ENCODE measurements at regions not wholly inside any gene's neighbourhood (a gene's known extent, or its start where the extent isn't known, plus 50 kb on each side); places are given as distances from the start of the nearest gene placed in this dataset.

DNA sequence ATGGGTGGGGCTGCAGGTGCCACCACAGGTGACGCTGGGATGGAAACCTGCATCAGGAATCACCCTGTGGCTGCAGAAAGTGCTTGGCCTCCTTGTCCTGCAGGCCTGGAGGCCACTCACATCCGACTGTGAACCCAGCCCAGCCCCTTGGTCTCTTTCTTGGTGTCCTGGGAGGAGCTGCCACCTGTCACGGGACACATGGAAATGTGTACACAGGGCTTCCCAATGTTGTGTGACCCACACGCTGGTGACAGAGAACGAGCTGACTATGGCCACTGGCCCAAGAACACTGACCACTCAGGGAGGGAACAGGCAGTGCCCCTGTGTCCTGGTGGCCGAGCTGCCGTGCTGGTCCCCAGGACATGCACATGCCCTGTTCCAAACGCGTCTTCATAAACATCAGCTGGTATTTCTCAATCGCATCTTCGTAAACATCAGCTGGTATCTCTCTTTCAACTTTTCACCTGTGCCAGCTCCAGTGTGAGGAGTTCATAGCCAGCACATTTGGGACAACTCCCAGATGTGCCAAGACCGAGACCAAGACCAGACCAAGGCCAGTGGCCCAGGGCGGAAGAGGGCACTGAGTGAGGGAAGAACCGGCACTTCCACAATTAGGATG is 57.9 kb upstream of the INPP5A start:
- H3K4me1 ChIP-seq (ENCODE audit: insufficient read depth, low read length), result no peaks in the 10 kb centered on the region
- no peak for DNase-seq
- H3K36me3 ChIP-seq (ENCODE audit: insufficient read depth, low read length), result no peaks in the 10 kb centered on the region
- POLR2A ChIA-PET (ENCODE audit: partially characterized antibody), result no interaction called here
- no peaks in the 10 kb centered on the region for H3K4me1 Mint-ChIP-seq
- no peaks in the 10 kb centered on the region for H3K27me3 ChIP-seq (ENCODE audit: insufficient read depth, low read length)
- H3K9me3 ChIP-seq (ENCODE audit: control insufficient read depth in 1 of 2, low read length in 2 of 2), result no peaks in the 10 kb centered on the region
- no peaks in the 10 kb centered on the region for H3K36me3 Mint-ChIP-seq
- no peak overlapping the region for H3K4me3 ChIP-seq (ENCODE audit: low read length in 2 of 2)
- H3K27ac Mint-ChIP-seq, result peak overlapping the region in 1 of 7 donors; percentile 7
- no peak overlapping the region for H3K27ac ChIP-seq (ENCODE audit: low read depth, low read length)
- CTCF ChIA-PET (ENCODE audit: partially characterized antibody), result no interaction called here
- intact Hi-C loops (cut with micrococcal nuclease), result loop anchor here (10.0 kb wide), 1 partner anchor 45 kb away; no protein-coding TSS in a partner anchor
- no peaks in the 10 kb centered on the region for H3K9me3 Mint-ChIP-seq
- H3K27me3 Mint-ChIP-seq, result peaks cover 8 to 12% of the 10 kb centered on the region in 2 donors
- H3K4me3 Mint-ChIP-seq, result no peak overlapping the region

DNA sequence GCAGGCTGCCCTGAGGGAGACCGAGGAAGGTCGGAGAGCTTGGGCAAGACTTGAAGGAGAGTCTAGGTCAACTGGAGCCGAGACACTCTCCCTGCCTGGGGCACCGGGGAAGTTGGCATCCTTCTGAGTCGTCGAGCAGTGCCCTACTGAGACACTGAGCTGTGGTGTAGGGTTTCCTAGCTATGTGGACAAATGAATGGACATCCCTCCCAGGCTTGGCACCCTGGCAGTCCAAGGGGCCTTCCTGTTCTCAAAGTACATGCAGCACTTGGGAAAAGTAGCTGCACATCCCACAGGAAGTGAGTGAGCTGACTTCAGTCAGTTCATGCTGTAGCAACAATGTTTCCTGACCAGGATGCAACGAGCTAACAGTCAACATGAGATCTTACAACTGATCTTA is 57.2 kb upstream of the INPP5A start:
- H3K27ac ChIP-seq (ENCODE audit: low read depth, low read length), result no peak overlapping the region
- H3K4me3 ChIP-seq (ENCODE audit: low read length in 2 of 2), result no peak overlapping the region
- ChIA-PET POLR2A (ENCODE audit: partially characterized antibody) (no interaction called here), CTCF (ENCODE audit: partially characterized antibody) (interaction anchor here (0.9 kb wide), 1 partner anchor 174 kb away, joined by 4 read pairs; no protein-coding TSS in a partner anchor)
- H3K4me1 ChIP-seq (ENCODE audit: insufficient read depth, low read length), result no peaks in the 10 kb centered on the region
- Mint-ChIP-seq H3K36me3 (no peaks in the 10 kb centered on the region), H3K27me3 (peaks cover 7 to 12% of the 10 kb centered on the region in 2 donors), H3K4me3 (no peak overlapping the region), H3K27ac (no peak overlapping the region), H3K4me1 (no peaks in the 10 kb centered on the region), H3K9me3 (no peaks in the 10 kb centered on the region)
- H3K36me3 ChIP-seq (ENCODE audit: insufficient read depth, low read length), result no peaks in the 10 kb centered on the region
- no peak for DNase-seq
- intact Hi-C loops (cut with micrococcal nuclease), result no loop called here
- no peaks in the 10 kb centered on the region for H3K27me3 ChIP-seq (ENCODE audit: insufficient read depth, low read length)
- no peaks in the 10 kb centered on the region for H3K9me3 ChIP-seq (ENCODE audit: control insufficient read depth in 1 of 2, low read length in 2 of 2)

DNA sequence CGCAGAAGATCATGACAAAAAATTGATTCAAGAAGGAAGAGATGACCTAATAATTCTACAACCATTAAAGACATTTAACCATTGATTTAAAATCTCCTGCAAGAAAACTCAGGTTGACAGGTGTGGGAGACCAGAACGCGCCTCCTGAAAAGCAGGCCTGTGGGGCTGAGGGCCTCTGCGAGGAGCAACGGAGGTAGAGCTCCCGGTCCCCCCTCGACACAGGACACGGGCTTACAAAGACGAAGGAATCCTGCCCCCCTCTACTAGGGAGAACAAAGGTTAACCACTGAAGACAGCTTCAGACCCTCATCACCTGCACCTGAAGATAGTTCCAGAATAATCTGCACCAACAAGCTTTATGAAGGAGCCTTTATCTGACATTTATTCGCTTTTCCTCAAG is 55.9 kb upstream of the INPP5A start:
- Mint-ChIP-seq H3K27ac (no peak overlapping the region), H3K36me3 (no peaks in the 10 kb centered on the region), H3K4me3 (no peak overlapping the region), H3K27me3 (peaks cover 6 to 12% of the 10 kb centered on the region in 2 donors), H3K4me1 (no peaks in the 10 kb centered on the region), H3K9me3 (peaks cover 0 to 2% (median 0%) of the 10 kb centered on the region in 8 donors)
- ChIA-PET POLR2A (ENCODE audit: partially characterized antibody) (no interaction called here), CTCF (ENCODE audit: partially characterized antibody) (no interaction called here)
- Histone ChIP-seq H3K27ac (ENCODE audit: low read depth, low read length) (no peak overlapping the region), H3K4me1 (ENCODE audit: insufficient read depth, low read length) (no peaks in the 10 kb centered on the region), H3K27me3 (ENCODE audit: insufficient read depth, low read length) (no peaks in the 10 kb centered on the region), H3K36me3 (ENCODE audit: insufficient read depth, low read length) (no peaks in the 10 kb centered on the region), H3K9me3 (ENCODE audit: control insufficient read depth in 1 of 2, low read length in 2 of 2) (no peaks in the 10 kb centered on the region), H3K4me3 (ENCODE audit: low read length in 2 of 2) (no peak overlapping the region)
- no peak for DNase-seq
- intact Hi-C loops (cut with micrococcal nuclease), result no loop called here

DNA sequence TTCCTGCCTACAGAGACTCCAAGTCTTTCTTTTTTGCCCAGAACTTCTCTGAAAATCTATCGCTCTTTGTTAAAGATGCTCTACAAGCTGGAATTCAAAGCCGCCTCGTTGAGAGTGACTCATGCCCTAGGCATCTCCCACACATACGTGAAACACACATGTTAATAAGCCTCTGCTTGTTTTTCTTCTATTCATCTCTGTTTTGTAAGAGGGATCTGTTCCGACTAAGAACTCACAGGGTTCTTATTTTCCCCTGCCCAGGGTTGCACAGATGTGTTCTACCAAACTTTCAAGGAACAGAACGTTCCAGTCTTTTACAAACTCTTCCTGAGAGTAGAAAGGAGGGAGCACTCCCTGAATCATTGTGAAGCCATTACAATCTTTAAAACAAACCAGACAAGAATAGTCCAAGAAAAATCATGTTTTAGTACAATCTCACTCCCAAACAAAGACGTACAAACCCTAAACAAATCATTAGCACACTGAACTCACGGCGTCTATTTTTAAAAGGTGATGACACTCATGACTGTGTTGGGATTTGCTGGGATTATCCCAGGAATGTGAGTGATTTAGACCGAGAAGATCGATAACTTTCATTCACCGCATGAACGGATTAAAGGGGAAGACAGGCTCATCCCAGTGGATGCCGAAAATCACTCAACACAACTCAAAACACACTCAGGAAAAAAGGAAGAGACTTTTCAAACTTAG is 55.3 kb upstream of the INPP5A start:
- H3K27ac Mint-ChIP-seq, result no peak overlapping the region
- CTCF ChIA-PET (ENCODE audit: partially characterized antibody), result no interaction called here
- Histone ChIP-seq H3K4me1 (ENCODE audit: insufficient read depth, low read length) (no peaks in the 10 kb centered on the region), H3K9me3 (ENCODE audit: control insufficient read depth in 1 of 2, low read length in 2 of 2) (no peaks in the 10 kb centered on the region), H3K27ac (ENCODE audit: low read depth, low read length) (no peak overlapping the region), H3K36me3 (ENCODE audit: insufficient read depth, low read length) (no peaks in the 10 kb centered on the region), H3K27me3 (ENCODE audit: insufficient read depth, low read length) (no peaks in the 10 kb centered on the region), H3K4me3 (ENCODE audit: low read length in 2 of 2) (no peak overlapping the region)
- no peaks in the 10 kb centered on the region for H3K36me3 Mint-ChIP-seq
- H3K4me1 Mint-ChIP-seq, result no peaks in the 10 kb centered on the region
- H3K4me3 Mint-ChIP-seq, result no peak overlapping the region
- no peak for DNase-seq
- peaks cover 0 to 2% (median 0%) of the 10 kb centered on the region in 8 donors for H3K9me3 Mint-ChIP-seq
- H3K27me3 Mint-ChIP-seq, result peaks cover 6 to 12% of the 10 kb centered on the region in 2 donors
- POLR2A ChIA-PET (ENCODE audit: partially characterized antibody), result no interaction called here
- intact Hi-C loops (cut with micrococcal nuclease), result no loop called here

DNA sequence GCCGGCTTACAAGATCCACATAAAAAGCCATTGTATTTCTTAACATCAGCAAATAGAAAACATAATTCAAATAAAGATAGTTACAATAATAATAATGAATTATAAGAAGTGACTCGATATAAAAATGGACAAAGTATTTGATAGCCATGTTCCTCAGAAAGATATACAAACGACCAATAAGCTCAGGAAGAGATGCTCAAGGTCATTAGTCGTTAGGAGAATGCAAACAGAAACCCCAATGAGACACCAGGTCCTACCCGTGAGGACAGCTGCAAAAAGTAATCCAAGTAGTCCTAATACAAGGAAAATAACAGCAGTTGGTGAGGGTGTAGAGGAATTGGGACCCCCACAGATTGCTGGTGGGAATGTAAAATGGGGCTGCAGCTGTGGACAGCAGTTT is 54.2 kb upstream of the INPP5A start:
- DNase-seq, result no peak
- Mint-ChIP-seq H3K27me3 (peaks cover 6 to 12% of the 10 kb centered on the region in 2 donors), H3K9me3 (peaks cover 0 to 2% (median 0%) of the 10 kb centered on the region in 8 donors), H3K36me3 (no peaks in the 10 kb centered on the region), H3K27ac (no peak overlapping the region), H3K4me3 (no peak overlapping the region), H3K4me1 (no peaks in the 10 kb centered on the region)
- no peak overlapping the region for H3K4me3 ChIP-seq (ENCODE audit: low read length in 2 of 2)
- no peaks in the 10 kb centered on the region for H3K36me3 ChIP-seq (ENCODE audit: insufficient read depth, low read length)
- H3K27ac ChIP-seq (ENCODE audit: low read depth, low read length), result no peak overlapping the region
- CTCF ChIA-PET (ENCODE audit: partially characterized antibody), result no interaction called here
- H3K4me1 ChIP-seq (ENCODE audit: insufficient read depth, low read length), result no peaks in the 10 kb centered on the region
- H3K9me3 ChIP-seq (ENCODE audit: control insufficient read depth in 1 of 2, low read length in 2 of 2), result no peaks in the 10 kb centered on the region
- intact Hi-C loops (cut with micrococcal nuclease), result no loop called here
- POLR2A ChIA-PET (ENCODE audit: partially characterized antibody), result no interaction called here
- no peaks in the 10 kb centered on the region for H3K27me3 ChIP-seq (ENCODE audit: insufficient read depth, low read length)

DNA sequence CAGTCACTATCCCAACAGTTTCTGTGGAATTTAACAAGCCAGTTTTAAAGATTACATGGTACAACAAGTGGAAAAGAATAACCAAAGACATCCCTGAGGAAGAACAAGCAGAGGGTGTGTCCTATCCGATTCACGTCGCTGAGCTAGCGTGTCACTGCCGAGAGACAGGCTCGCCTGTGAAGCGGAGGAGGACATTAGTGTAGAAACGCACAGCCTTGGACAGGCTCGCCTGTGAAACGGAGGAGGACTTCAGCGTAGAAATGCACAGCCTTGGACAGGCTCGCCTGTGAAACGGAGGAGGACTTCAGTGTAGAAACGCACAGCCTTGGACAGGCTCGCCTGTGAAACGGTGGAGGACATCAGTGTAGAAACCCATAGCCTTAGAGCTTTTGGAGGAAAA is 52.7 kb upstream of the INPP5A start:
- Histone ChIP-seq H3K4me1 (ENCODE audit: insufficient read depth, low read length) (no peaks in the 10 kb centered on the region), H3K27ac (ENCODE audit: low read depth, low read length) (no peak overlapping the region), H3K27me3 (ENCODE audit: insufficient read depth, low read length) (no peaks in the 10 kb centered on the region), H3K9me3 (ENCODE audit: control insufficient read depth in 1 of 2, low read length in 2 of 2) (no peaks in the 10 kb centered on the region), H3K36me3 (ENCODE audit: insufficient read depth, low read length) (no peaks in the 10 kb centered on the region), H3K4me3 (ENCODE audit: low read length in 2 of 2) (no peak overlapping the region)
- DNase-seq, result no peak
- Mint-ChIP-seq H3K4me1 (no peaks in the 10 kb centered on the region), H3K4me3 (no peak overlapping the region), H3K36me3 (no peaks in the 10 kb centered on the region), H3K9me3 (peaks cover 0 to 2% (median 0%) of the 10 kb centered on the region in 8 donors), H3K27me3 (peaks cover 4 to 10% of the 10 kb centered on the region in 2 donors), H3K27ac (no peak overlapping the region)
- intact Hi-C loops (cut with micrococcal nuclease), result no loop called here
- ChIA-PET POLR2A (ENCODE audit: partially characterized antibody) (no interaction called here), CTCF (ENCODE audit: partially characterized antibody) (no interaction called here)

DNA sequence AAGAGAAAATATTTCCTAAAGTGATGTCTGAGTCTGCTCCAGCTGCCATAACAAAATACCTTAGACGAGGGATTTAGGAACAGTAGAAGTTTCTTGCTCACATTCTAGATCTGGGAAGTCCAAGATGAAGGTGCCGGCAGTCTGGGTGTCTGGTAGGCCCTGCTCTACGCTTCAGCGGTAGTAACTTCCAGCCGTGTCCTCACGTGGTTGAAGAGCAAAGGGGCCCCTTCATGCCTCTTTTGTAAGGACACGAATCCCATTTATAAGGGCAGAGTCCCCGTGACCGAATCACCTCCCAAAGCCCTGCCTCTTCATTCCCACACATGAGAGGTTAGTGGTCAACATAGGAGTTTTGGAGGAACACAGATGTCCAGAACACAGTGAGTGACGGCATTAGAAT is 52.2 kb upstream of the INPP5A start:
- H3K27ac Mint-ChIP-seq, result no peak overlapping the region
- intact Hi-C loops (cut with micrococcal nuclease), result no loop called here
- no peak overlapping the region for H3K4me3 Mint-ChIP-seq
- H3K27ac ChIP-seq (ENCODE audit: low read depth, low read length), result no peak overlapping the region
- no peak overlapping the region for H3K4me3 ChIP-seq (ENCODE audit: low read length in 2 of 2)
- no peaks in the 10 kb centered on the region for H3K36me3 ChIP-seq (ENCODE audit: insufficient read depth, low read length)
- H3K4me1 Mint-ChIP-seq, result no peaks in the 10 kb centered on the region
- no peaks in the 10 kb centered on the region for H3K9me3 ChIP-seq (ENCODE audit: control insufficient read depth in 1 of 2, low read length in 2 of 2)
- H3K9me3 Mint-ChIP-seq, result peaks cover 0 to 2% (median 0%) of the 10 kb centered on the region in 8 donors
- no peaks in the 10 kb centered on the region for H3K27me3 ChIP-seq (ENCODE audit: insufficient read depth, low read length)
- no peaks in the 10 kb centered on the region for H3K36me3 Mint-ChIP-seq
- POLR2A ChIA-PET (ENCODE audit: partially characterized antibody), result no interaction called here
- DNase-seq, result no peak
- H3K27me3 Mint-ChIP-seq, result peaks cover 4 to 7% of the 10 kb centered on the region in 2 donors
- no peaks in the 10 kb centered on the region for H3K4me1 ChIP-seq (ENCODE audit: insufficient read depth, low read length)
- CTCF ChIA-PET (ENCODE audit: partially characterized antibody), result no interaction called here

Data from CD4-positive, alpha-beta memory T cell (primary cell).